K562 (cell line): ENCODE measurements at regions not wholly inside any gene's neighbourhood (a gene's known extent, or its start where the extent isn't known, plus 50 kb on each side); places are given as distances from the start of the nearest gene placed in this dataset.

Source experiments
- CHD2 ChIP-seq: IDR thresholded peaks from 2 replicates; pipeline ENCODE4 v1.6.1; 2011; ENCODE audit warnings: low read depth, low read length
- CHD7 ChIP-seq: fragments of 200-600 bp; sonication (generic); IDR thresholded peaks from one replicate; pipeline ENCODE4 v1.6.1; 2012; ENCODE audit warnings: mild to moderate bottlenecking, low read depth, low read length, inconsistent platforms
- DDX20 ChIP-seq: fragments of 450-650 bp; IDR thresholded peaks from 2 replicates; pipeline ENCODE4 v1.6.1; 2016; ENCODE audit warnings: missing genetic modification characterization, low read depth, mild to moderate bottlenecking, missing compliant biosample characterization, moderate library complexity
- FOXK2 ChIP-seq, 2 experiments: fragments of 450-650 bp; IDR thresholded peaks in 1 of 2; conservative IDR thresholded peaks in 1 of 2; 2 replicates each; pipeline ENCODE4 v1.6.1; 2016; ENCODE audit warnings: low read depth in 2 of 2, mild to moderate bottlenecking in 1 of 2
- ZKSCAN3 ChIP-seq: fragments of 250-450 bp; sonication (Bioruptor Pico); IDR thresholded peaks from 2 replicates; pipeline ENCODE4 v1.4.0; 2020
- ZNF318 ChIP-seq, 2 experiments: fragments of 450-650 bp; IDR thresholded peaks; 2 replicates each; pipeline ENCODE4 v1.6.1; 2016; ENCODE audit warnings: mild to moderate bottlenecking in 2 of 2, borderline replicate concordance in 1 of 2, low read depth in 1 of 2, moderate library complexity in 1 of 2

- TF ChIP-seq ZNF318 (IDR thresholded peaks at IDR 0.05; ENCODE audit: borderline replicate concordance in 1 of 2, low read depth in 1 of 2) (no peak), FOXK2 (conservative IDR thresholded peaks at IDR 0.05 in 1 of 2, IDR thresholded peaks at IDR 0.05 in 1 of 2; ENCODE audit: low read depth in 2 of 2) (no peak; a peak in 1 of 4 replicates), CHD7 (no peak), DDX20 (tag) (no peak), ZKSCAN3 (CRISPR knock-in tag) (no peak), CHD2 (no peak)
Observed at GRCh38 chr3:193928354-193929209, 207.4 kb upstream of the HES1 start (continued).
